Mucosa of rectum (tissue), 2 donors: ENCODE measurements at regions not wholly inside any gene's neighbourhood (a gene's known extent, or its start where the extent isn't known, plus 50 kb on each side); places are given as distances from the start of the nearest gene placed in this dataset.
A peak's percentile ranks its signal among the peaks of the same experiment; 100 is the strongest.

Experiments used
- H3K27ac ChIP-seq, 2 donors: one replicate each; pipeline ENCODE4 v1.7.0; 2013; ENCODE audit warnings: inconsistent platforms in 2 of 2, low read depth in 2 of 2, low read length in 2 of 2
- H3K27me3 ChIP-seq, 2 donors: one replicate each; pipeline ENCODE4 v1.7.0; 2013; ENCODE audit warnings: low read length in 2 of 2; ENCODE audit not compliant: control insufficient read depth in 2 of 2, insufficient read depth in 2 of 2
- H3K36me3 ChIP-seq, 2 donors: one replicate each; pipeline ENCODE4 v1.7.0; 2013; ENCODE audit warnings: low read length in 2 of 2; ENCODE audit not compliant: control insufficient read depth in 2 of 2, insufficient read depth in 2 of 2
- H3K4me1 ChIP-seq, 2 donors: one replicate each; pipeline ENCODE4 v1.7.0; 2013; ENCODE audit warnings: low read length in 2 of 2, mild to moderate bottlenecking in 1 of 2; ENCODE audit not compliant: control insufficient read depth in 2 of 2, insufficient read depth in 2 of 2
- H3K4me3 ChIP-seq, 2 donors: one replicate each; pipeline ENCODE4 v1.7.0; 2013; ENCODE audit warnings: low read length in 2 of 2
- H3K9ac ChIP-seq, 2 donors: one replicate each; pipeline ENCODE4 v1.7.0; 2013; ENCODE audit warnings: low read length in 2 of 2, low read depth in 1 of 2, mild to moderate bottlenecking in 1 of 2
- H3K9me3 ChIP-seq, 2 donors: one replicate each; pipeline ENCODE4 v1.7.0; 2013; ENCODE audit warnings: low read length in 2 of 2; ENCODE audit not compliant: control insufficient read depth in 2 of 2
- donor health status: healthy.
- donor health status: Normal muscosa, but diverticular disease.

- H3K36me3 ChIP-seq = no peaks in the 10 kb centered on the region
- H3K9me3 ChIP-seq = no peaks in the 10 kb centered on the region
- H3K4me3 ChIP-seq = no peak overlapping the region
- no peaks in the 10 kb centered on the region for H3K4me1 ChIP-seq
- no peak overlapping the region for H3K9ac ChIP-seq
- no peak overlapping the region for H3K27ac ChIP-seq
- no peaks in the 10 kb centered on the region for H3K27me3 ChIP-seq
Measured at GRCh38 chr7:423312-424260, 96.1 kb downstream of the PDGFA start.

- H3K4me1 ChIP-seq = no peaks in the 10 kb centered on the region
- no peaks in the 10 kb centered on the region for H3K9me3 ChIP-seq
- H3K9ac ChIP-seq = no peak overlapping the region
- H3K27ac ChIP-seq = no peak overlapping the region
- no peaks in the 10 kb centered on the region for H3K36me3 ChIP-seq
- no peaks in the 10 kb centered on the region for H3K27me3 ChIP-seq
- H3K4me3 ChIP-seq = no peak overlapping the region
Measured at GRCh38 chr7:424301-424935, 95.2 kb downstream of the PDGFA start.

GRCh38 chr7:424961-425793 is 94.5 kb downstream of the PDGFA start:
- no peaks in the 10 kb centered on the region for H3K9me3 ChIP-seq
- peak overlapping the region in 1 of 2 donors; percentile 1 for H3K27ac ChIP-seq
- no peaks in the 10 kb centered on the region for H3K36me3 ChIP-seq
- no peaks in the 10 kb centered on the region for H3K27me3 ChIP-seq
- no peaks in the 10 kb centered on the region for H3K4me1 ChIP-seq
- no peak overlapping the region for H3K4me3 ChIP-seq
- H3K9ac ChIP-seq = no peak overlapping the region

- H3K9me3 ChIP-seq = no peaks in the 10 kb centered on the region
- peak overlapping the region in 1 of 2 donors; percentile 1 for H3K27ac ChIP-seq
- H3K36me3 ChIP-seq = no peaks in the 10 kb centered on the region
- H3K27me3 ChIP-seq = no peaks in the 10 kb centered on the region
- no peak overlapping the region for H3K9ac ChIP-seq
- H3K4me3 ChIP-seq = no peak overlapping the region
- no peaks in the 10 kb centered on the region for H3K4me1 ChIP-seq
Measured at GRCh38 chr7:425794-426188, 93.9 kb downstream of the PDGFA start.

GRCh38 chr7:426510-426909 is 93.1 kb downstream of the PDGFA start:
- no peaks in the 10 kb centered on the region for H3K27me3 ChIP-seq
- H3K36me3 ChIP-seq = no peaks in the 10 kb centered on the region
- H3K9ac ChIP-seq = no peak overlapping the region
- no peak overlapping the region for H3K27ac ChIP-seq
- H3K4me3 ChIP-seq = no peak overlapping the region
- no peaks in the 10 kb centered on the region for H3K4me1 ChIP-seq
- no peaks in the 10 kb centered on the region for H3K9me3 ChIP-seq

- Histone ChIP-seq H3K4me1 (no peaks in the 10 kb centered on the region), H3K9me3 (no peaks in the 10 kb centered on the region), H3K27ac (no peak overlapping the region), H3K36me3 (no peaks in the 10 kb centered on the region), H3K4me3 (no peak overlapping the region), H3K9ac (no peak overlapping the region), H3K27me3 (no peaks in the 10 kb centered on the region)
Measured at GRCh38 chr7:427506-428103, 92.0 kb downstream of the PDGFA start.

- Histone ChIP-seq H3K27ac (no peak overlapping the region), H3K9me3 (no peaks in the 10 kb centered on the region), H3K27me3 (no peaks in the 10 kb centered on the region), H3K4me1 (no peaks in the 10 kb centered on the region), H3K9ac (no peak overlapping the region), H3K4me3 (no peak overlapping the region), H3K36me3 (no peaks in the 10 kb centered on the region)
Measured at GRCh38 chr7:428387-428786, 91.3 kb downstream of the PDGFA start.

GRCh38 chr7:428927-429827 is 90.5 kb downstream of the PDGFA start:
- Histone ChIP-seq H3K4me3 (no peak overlapping the region), H3K27me3 (no peaks in the 10 kb centered on the region), H3K9ac (no peak overlapping the region), H3K4me1 (no peaks in the 10 kb centered on the region), H3K36me3 (no peaks in the 10 kb centered on the region), H3K27ac (no peak overlapping the region), H3K9me3 (no peaks in the 10 kb centered on the region)

GRCh38 chr7:429828-430180 is 89.8 kb downstream of the PDGFA start:
- no peaks in the 10 kb centered on the region for H3K36me3 ChIP-seq
- H3K27me3 ChIP-seq = no peaks in the 10 kb centered on the region
- H3K4me1 ChIP-seq = peaks cover 0 to under 1% of the 10 kb centered on the region in 2 donors
- no peaks in the 10 kb centered on the region for H3K9me3 ChIP-seq
- no peak overlapping the region for H3K27ac ChIP-seq
- no peak overlapping the region for H3K4me3 ChIP-seq
- no peak overlapping the region for H3K9ac ChIP-seq
